Osteoblast (primary cell): ENCODE measurements at regions not wholly inside any gene's neighbourhood (a gene's known extent, or its start where the extent isn't known, plus 50 kb on each side); places are given as distances from the start of the nearest gene placed in this dataset.

Experiments used
- DNase-seq: peaks from one replicate; pipeline ENCODE4 v3.0.0; 2011; ENCODE audit warnings: low spot score, mixed read lengths; ENCODE audit not compliant: insufficient read length; ENCODE audit errors: missing footprints
- H2AFZ ChIP-seq: 2 replicates; pipeline ENCODE4 v1.6.0; 2011; ENCODE audit warnings: mild to moderate bottlenecking, low read length
- H3K27ac ChIP-seq: 2 replicates; pipeline ENCODE4 v1.5.1; 2011; ENCODE audit warnings: mild to moderate bottlenecking, low read depth, low read length, moderate library complexity
- H3K27me3 ChIP-seq: 2 replicates; pipeline ENCODE4 v1.6.0; 2012; ENCODE audit warnings: mild to moderate bottlenecking, control low read depth, inconsistent platforms, low read length, moderate library complexity; ENCODE audit not compliant: insufficient read depth
- H3K36me3 ChIP-seq: 2 replicates; pipeline ENCODE4 v1.5.1; 2011; ENCODE audit warnings: mild to moderate bottlenecking, low read length, control low read depth, moderate library complexity; ENCODE audit not compliant: insufficient read depth
- H3K4me1 ChIP-seq: 2 replicates; pipeline ENCODE4 v1.5.1; 2011; ENCODE audit warnings: mild to moderate bottlenecking, low read length, control low read depth, moderate library complexity; ENCODE audit not compliant: insufficient read depth
- H3K4me2 ChIP-seq: 2 replicates; pipeline ENCODE4 v1.6.0; 2011; ENCODE audit warnings: mild to moderate bottlenecking, low read length; ENCODE audit not compliant: insufficient read depth
- H3K4me3 ChIP-seq: fragments of 200-600 bp; sonication (generic); 3 replicates; pipeline ENCODE4 v1.5.1; 2012; ENCODE audit warnings: mild to moderate bottlenecking, low read length, inconsistent platforms; ENCODE audit not compliant: insufficient read depth
- H3K79me2 ChIP-seq: 2 replicates; pipeline ENCODE4 v1.6.0; 2012; ENCODE audit warnings: mild to moderate bottlenecking, low read length, control low read depth, inconsistent platforms; ENCODE audit not compliant: insufficient read depth
- H3K9me3 ChIP-seq: 2 replicates; pipeline ENCODE4 v1.5.1; 2011; ENCODE audit warnings: low read depth, low read length, control low read depth
- H4K20me1 ChIP-seq: 2 replicates; pipeline ENCODE4 v1.6.0; 2012; ENCODE audit warnings: mild to moderate bottlenecking, low read length, control low read depth; ENCODE audit not compliant: insufficient read depth
- TF ChIP-seq, protein P1 (sequence below): IDR thresholded peaks from 2 replicates; pipeline ENCODE4 v1.5.1; 2011; ENCODE audit warnings: mild to moderate bottlenecking, low read depth, low read length, moderate library complexity; ENCODE audit errors: extremely low read depth

DNA sequence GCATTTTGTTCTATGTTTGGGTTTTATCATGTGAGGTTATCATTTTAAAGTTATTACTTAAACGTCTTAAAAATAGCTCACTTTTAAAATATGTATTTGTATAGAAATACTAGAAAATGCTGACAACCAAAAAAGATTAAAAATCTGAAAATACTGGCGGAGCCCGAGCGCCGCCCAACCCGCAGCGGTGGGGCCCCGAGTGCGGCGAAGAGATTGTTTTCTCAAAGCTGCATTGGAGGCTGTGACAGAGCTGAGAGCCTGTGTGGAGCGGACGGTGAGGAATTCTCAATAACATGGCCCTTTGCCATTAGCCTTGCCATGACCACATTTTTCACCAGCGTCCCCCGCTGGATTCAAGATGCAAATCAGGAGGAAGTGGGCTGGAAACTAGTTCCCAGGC, 255.4 kb downstream of the NKX6-1 start:
- H3K9me3 ChIP-seq = no peaks in the 10 kb centered on the region
- H3K27me3 ChIP-seq = no peaks in the 10 kb centered on the region
- TF ChIP-seq, protein P1, sequence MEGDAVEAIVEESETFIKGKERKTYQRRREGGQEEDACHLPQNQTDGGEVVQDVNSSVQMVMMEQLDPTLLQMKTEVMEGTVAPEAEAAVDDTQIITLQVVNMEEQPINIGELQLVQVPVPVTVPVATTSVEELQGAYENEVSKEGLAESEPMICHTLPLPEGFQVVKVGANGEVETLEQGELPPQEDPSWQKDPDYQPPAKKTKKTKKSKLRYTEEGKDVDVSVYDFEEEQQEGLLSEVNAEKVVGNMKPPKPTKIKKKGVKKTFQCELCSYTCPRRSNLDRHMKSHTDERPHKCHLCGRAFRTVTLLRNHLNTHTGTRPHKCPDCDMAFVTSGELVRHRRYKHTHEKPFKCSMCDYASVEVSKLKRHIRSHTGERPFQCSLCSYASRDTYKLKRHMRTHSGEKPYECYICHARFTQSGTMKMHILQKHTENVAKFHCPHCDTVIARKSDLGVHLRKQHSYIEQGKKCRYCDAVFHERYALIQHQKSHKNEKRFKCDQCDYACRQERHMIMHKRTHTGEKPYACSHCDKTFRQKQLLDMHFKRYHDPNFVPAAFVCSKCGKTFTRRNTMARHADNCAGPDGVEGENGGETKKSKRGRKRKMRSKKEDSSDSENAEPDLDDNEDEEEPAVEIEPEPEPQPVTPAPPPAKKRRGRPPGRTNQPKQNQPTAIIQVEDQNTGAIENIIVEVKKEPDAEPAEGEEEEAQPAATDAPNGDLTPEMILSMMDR = no peak
- no peak overlapping the region for H3K4me2 ChIP-seq
- no peaks in the 10 kb centered on the region for H3K4me1 ChIP-seq
- H4K20me1 ChIP-seq = no peaks in the 10 kb centered on the region
- no peak overlapping the region for H3K4me3 ChIP-seq
- no peak overlapping the region for H3K27ac ChIP-seq
- DNase-seq = no peak
- H3K36me3 ChIP-seq = no peaks in the 10 kb centered on the region
- H3K79me2 ChIP-seq = no peaks in the 10 kb centered on the region
- no peak overlapping the region for H2AFZ ChIP-seq

DNA sequence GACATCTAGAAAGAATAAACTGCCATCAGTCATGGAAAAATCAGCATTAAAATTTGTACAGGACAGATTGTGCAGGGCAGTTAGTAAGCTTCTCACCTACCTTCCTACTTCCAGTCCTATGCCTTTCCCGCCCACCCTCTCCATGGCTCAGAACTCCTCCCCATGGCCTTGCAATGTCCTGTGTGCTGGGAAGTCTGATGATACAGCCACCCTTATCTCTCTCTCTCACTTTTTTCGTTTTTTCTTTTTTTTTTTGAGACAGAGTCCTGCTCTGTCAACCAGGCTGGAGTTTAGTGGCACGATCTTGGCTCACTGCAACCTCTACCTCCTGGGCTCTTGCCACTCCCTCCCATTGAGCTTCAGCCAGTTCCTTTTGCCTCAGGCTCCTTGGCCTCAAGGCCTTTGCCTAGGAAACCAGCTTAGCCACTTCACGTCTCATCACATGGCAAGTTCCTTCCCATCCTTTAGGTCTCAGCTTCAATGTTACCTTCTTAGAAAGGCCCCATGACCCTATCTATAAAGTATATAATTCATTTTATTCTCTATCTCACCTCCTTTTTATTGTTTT, 259.7 kb downstream of the NKX6-1 start:
- DNase-seq = no peak
- Histone ChIP-seq H3K4me2 (no peak overlapping the region), H3K79me2 (no peaks in the 10 kb centered on the region), H3K9me3 (no peaks in the 10 kb centered on the region), H3K4me3 (no peak overlapping the region), H3K27ac (no peak overlapping the region), H2AFZ (no peak overlapping the region), H4K20me1 (no peaks in the 10 kb centered on the region), H3K27me3 (no peaks in the 10 kb centered on the region), H3K4me1 (no peaks in the 10 kb centered on the region), H3K36me3 (no peaks in the 10 kb centered on the region)
- TF ChIP-seq, protein P1 = no peak

DNA sequence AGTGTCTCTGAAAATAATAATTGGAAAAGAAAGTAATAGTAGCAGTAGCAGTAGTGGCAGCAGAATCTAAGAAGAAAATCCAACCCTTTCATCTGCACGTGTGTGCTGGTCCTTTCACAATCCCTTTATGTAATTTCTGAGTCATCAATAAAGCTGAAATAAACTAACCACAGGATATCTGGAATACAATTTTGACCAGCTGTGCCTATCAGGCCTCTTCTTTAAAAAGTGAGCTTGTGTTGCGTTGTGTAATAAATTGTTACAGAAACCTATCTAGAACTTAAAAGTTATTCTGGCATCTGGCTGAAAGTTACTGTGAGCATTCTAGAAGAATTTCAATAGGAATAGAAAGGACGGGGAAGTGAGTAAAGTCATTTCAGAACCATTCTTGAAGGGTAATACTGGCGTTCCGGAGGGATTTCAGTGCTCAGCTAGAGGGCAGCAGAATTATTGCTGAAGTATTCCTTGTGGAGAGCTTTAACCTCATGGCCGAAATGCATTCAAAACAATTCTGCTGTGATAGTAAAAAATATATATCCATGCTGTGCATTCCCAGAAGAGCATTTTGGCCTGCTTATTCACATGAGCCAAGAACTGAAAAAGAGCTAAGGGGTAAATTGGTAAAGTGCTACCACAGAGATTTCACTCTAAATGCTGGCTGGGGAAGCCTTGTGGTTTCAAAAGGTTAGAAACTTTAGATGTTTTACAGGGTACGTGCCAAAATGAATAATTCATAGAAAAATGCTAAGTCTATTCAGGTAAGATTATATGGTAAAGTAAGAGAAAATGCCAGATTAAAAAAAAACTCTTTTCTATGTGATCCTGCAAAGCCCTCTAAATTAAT, 260.6 kb downstream of the NKX6-1 start:
- Histone ChIP-seq H3K4me2 (no peak overlapping the region), H3K4me3 (no peak overlapping the region), H3K36me3 (no peaks in the 10 kb centered on the region), H4K20me1 (no peaks in the 10 kb centered on the region), H3K9me3 (no peaks in the 10 kb centered on the region), H3K27ac (no peak overlapping the region), H3K27me3 (no peaks in the 10 kb centered on the region), H3K4me1 (no peaks in the 10 kb centered on the region), H2AFZ (no peak overlapping the region), H3K79me2 (no peaks in the 10 kb centered on the region)
- TF ChIP-seq, protein P1 = no peak
- no peak for DNase-seq

DNA sequence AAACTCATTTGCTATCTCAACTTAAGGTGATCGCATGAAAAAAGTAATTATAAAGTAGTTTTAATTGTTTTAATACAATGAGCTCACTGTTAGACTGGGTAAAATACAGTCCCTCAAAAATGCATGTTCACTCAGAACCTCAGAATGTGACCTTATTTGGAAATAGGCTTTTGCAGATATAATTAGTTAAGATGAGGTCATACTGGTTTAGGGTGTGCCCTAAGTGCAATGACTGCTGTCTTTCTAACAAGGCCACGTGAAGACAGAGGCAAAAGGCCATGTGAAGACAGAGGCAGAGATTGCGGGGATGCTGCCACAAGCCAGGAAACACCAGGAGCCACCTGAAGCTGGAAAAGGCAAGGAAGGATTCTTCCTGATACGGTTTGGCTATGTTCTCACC, 262.1 kb downstream of the NKX6-1 start:
- Histone ChIP-seq H4K20me1 (no peaks in the 10 kb centered on the region), H3K27me3 (no peaks in the 10 kb centered on the region), H3K4me1 (no peaks in the 10 kb centered on the region), H3K36me3 (no peaks in the 10 kb centered on the region), H3K79me2 (no peaks in the 10 kb centered on the region), H3K4me3 (no peak overlapping the region), H3K4me2 (no peak overlapping the region), H3K9me3 (no peaks in the 10 kb centered on the region), H2AFZ (no peak overlapping the region), H3K27ac (no peak overlapping the region)
- TF ChIP-seq, protein P1 = no peak
- no peak for DNase-seq
